ENCODE measurements at regions not wholly inside any gene's neighbourhood (a gene's known extent, or its start where the extent isn't known, plus 50 kb on each side); places are given as distances from the start of the nearest gene placed in this dataset.

GRCh38 chr10:3222626-3223025 is 50.0 kb upstream of the PITRM1 start:
- DNase-seq: no peak
